Activated CD4-positive, alpha-beta T cell treated with anti-CD3 and anti-CD28 coated beads for 24 hours (primary cell): ENCODE measurements at regions not wholly inside any gene's neighbourhood (a gene's known extent, or its start where the extent isn't known, plus 50 kb on each side); places are given as distances from the start of the nearest gene placed in this dataset.

Experiments used
- DNase-seq, 2 donors: peaks; one replicate each; pipeline ENCODE4 v3.0.0-alpha.2; 2020; ENCODE audit warnings: low read depth in 2 of 2

DNA sequence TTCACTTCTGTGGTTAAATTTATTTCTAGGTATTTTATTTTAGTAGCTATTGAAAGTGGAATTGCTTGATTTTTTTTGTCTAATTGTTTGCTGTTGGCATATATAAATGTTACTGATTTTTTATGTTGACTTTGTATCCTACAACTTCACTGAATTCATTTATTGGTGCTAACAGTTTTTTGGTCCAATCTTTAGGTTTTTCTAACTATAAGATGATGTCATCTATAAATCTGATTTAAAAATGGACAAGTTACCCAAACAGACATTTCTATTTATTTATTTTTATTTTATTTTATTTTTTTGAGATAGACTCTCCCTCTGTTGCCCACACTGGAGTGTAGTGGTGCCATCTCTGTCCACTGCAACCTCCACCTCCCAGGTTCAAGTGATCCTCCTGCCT, 162.3 kb downstream of the COX7C start:
- DNase-seq: no peak

DNA sequence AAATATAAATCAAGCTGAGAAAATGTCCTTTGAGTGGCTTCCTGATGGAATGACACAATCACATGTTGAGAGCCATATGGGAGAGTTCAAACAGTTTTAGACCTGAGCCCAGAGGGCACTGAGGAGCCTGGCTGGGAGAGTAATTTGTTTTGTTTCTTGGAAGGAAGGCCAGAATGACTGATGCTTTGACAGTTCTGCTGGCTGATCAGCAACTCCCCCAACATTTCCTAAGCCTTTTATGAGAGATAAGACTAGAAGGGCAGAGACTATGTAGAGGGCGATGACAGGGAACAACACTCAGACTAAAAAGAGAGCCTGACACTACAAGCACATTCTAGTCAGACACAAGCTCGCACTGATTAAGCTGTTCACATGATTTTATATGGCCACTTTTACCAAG, 169.2 kb downstream of the COX7C start:
- DNase-seq: no peak

DNA sequence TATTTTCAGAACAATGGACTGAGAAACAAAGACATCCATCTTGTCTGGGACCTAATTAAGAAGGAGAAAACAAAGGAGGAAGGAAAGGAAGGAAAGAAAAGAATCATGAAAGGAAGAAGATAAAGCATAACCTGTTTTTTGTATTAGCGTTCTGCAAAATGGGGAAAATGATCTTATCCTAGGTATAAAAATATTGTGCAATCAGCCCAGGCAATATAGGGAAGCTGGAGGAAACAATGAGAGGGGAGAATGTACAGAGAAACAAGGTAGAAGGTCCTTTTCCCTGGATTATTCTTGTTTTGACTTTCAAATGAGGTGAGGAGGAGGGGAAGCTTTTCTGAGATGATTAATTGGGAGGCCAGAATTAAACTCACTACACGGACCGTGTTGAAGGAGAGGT, 177.9 kb downstream of the COX7C start:
- no peak for DNase-seq

DNA sequence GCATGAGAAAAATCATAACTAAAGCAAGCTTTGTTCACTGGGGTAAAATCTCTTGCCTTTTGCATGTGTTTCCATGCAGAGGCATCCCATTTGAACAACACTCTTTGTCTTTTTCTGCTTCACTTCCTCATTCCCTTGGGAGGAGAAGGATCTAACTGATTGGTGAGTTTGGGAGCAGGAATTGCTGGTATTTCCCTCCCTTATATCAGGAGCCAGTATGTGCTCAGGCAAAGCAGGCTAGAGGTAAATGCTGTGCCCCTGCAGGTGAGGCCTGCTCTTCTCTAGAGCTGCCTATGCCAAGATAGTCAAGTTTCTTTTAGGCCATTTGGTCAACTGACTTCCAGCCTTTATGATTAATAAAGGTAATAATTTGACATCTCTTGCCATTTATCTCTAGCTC, 179.9 kb downstream of the COX7C start:
- no peak for DNase-seq

DNA sequence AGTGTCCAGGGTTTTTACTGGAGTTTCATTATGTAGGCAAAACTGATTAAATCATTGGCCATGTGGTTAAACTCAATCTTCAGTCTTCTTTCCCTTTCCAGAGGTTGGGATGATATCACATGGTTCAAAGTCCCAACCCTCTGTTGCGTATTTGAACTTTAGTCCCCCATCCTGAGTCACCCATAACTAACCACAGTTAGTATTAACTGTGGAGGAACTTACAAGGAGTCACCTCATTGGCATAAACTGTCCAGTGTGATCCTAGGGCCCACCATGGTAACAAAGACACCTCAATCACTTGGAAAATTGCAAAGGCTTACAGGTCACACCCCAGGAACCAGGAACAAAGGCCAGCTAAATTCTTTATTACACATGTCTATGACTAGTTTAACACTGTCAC, 188.5 kb downstream of the COX7C start:
- no peak for DNase-seq

DNA sequence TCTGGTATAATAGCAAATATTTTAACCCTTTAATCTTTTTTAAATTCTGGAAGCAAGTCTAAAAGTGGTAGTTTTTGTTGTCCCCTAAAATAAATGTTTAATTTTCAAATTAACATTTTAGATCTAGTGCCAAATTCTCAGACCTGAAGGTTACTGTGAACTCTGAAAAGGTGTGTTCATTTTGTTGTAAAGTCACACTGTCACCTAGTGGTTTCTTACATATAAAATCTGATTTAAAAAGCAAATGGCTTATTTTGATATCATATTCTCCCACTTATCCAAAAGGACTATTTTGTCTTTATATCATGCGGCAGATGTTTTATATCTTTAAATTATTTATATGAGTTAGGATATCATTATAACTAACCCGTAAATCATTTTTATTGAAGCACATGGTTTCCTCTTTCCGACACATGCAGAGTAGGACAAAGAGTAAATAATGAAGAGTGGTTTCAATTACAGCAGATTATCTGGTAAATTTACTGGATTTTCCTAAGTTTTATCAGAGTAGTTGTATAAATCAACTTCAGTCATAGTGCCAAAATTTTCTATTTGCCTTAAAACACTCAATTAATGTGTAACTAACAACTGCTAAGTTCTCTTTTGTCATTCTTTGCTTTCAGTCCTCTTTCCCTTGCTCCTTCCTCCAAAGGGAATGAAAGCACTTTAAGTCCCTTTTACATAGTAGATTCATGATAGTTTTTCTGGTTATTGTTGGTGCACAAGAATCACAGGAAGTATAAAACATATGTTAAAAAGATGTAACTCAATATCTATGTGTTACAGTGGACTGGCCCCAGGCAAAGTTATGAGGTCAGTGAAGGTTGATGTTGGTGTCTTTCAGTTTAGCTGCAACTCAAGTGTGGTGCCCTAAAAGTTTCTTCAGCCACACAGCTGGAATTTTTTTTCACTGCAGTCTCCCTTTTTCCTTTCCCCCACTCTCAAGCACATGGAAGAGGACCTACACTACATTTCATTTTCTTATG, 189.6 kb downstream of the COX7C start:
- DNase-seq: no peak

DNA sequence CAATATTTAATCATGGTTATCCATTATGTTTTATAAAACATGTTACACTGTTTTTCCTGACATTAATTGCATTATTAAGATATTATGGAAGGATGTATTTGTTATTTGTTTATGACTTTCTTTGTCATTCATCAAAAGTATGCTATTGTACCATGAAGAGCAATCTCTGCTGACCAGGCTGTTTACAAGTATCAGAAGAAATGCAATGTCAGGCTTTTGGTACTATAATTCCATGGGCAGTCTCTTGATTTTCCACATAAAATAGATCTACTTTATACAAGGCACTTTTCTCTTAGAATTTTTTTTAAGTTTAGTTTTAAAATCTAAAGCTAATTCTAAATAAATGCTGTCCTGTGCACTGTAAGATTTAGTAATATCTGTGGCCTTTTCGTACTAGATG, 196.6 kb downstream of the COX7C start:
- no peak for DNase-seq

DNA sequence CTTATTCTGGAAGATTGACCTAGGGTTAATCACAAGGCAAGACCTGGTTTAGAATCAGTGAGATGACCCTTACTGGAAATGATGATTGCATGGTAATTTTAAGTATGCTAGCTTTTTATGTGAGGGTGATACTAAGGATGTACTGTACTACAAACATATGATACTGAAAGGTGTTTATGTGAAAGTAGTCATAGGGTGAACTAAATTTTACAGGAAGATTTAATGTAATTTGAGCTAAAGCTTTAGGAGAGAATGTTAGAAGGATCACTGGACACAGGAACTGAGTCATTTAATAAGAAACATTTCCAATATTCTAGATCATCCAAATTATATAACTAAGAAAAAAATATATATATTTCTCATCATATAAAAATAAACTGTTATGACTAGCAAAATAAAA, 197.2 kb downstream of the COX7C start:
- DNase-seq: no peak

DNA sequence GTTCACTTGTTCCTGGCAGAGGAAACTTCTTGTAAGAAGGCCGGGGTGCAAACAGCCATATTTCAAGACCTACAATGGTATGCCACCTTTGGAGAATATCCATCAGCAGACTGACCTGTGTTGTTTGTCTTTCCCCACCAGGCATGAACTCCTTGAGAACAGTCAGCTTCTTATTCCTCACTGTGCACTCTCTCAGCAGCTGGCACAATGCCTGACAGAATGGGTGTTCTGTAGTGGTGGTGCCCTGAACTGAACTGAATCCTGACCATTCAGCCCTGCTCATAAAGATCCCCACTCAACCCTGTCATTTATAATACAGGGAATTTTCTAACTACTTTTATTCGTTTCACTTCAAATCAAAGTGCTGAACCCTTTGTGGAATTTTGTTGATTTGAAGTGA, 206.9 kb downstream of the COX7C start:
- no peak for DNase-seq

DNA sequence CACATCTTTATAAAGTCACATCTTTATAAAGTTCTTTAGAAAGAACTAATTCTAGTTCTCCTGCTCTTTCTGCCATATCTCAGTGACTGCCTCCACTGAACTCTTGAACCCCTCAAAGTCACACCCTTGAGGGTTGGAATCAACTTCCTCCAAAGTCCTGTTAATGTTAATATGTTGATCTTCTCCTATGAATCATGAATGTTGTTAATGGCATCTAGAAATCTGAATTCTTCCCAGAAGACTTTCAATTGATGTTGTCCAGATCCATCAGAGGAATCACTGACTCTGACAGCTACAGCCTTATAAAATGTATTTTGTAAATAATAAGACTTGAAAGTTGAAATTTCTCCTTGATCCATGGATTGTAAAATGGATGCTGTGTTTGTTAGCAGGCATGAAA, 213.4 kb downstream of the COX7C start:
- DNase-seq: no peak

DNA sequence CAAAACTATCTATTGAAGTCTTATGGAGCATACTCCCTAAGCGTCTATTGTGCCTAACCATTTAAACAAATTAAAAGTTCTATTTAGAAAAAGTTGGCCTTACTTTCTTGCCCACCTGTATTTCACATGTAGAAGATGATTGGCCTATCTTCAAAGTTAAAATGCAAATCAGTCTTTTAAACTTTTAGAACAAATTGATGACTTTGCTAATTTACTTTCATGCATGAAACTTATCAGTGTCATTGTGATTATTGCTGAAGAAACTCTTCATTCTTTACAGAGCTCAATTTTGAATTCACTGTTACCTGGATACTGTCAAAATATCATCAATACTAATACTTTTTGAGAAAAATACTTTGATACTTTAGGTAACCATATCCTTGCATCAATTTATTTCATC, 216.1 kb downstream of the COX7C start:
- no peak for DNase-seq

DNA sequence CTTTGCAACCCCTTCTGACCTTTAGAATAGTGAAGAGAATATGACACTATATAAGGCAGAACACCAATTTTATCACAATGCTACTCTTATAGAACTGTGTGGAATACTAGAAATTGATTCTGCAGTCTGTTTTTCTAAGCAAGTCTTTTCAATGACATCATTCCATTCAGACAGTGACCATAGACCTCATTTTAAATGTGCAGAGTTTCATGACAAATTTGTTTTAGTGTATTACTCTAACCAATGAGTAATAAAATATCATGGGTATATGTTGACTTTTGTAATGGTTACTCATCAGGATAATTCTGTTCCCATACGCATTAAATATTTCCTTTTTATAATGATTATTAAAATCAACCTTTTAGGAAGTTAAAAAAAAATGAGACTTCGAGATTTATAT, 219.9 kb downstream of the COX7C start:
- no peak for DNase-seq

DNA sequence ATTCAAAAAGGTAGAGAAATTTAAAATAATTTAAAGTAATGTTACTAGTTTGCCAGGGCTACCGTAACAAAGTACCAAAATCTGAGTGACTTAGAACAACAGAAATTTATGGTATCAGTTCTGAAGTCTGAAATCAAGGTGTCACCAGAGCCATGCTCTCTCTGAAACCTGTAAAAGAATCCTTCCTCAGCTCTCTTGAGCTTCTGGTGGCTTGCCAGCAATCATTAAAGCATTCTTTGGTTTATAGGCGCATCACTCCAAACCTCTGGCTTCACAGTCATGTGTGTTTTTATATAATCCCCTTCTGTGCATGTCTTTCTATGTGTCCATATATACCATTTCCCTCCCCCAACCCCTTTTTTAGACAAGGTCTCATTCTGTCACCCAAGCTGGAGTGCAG, 220.3 kb downstream of the COX7C start:
- DNase-seq: no peak

DNA sequence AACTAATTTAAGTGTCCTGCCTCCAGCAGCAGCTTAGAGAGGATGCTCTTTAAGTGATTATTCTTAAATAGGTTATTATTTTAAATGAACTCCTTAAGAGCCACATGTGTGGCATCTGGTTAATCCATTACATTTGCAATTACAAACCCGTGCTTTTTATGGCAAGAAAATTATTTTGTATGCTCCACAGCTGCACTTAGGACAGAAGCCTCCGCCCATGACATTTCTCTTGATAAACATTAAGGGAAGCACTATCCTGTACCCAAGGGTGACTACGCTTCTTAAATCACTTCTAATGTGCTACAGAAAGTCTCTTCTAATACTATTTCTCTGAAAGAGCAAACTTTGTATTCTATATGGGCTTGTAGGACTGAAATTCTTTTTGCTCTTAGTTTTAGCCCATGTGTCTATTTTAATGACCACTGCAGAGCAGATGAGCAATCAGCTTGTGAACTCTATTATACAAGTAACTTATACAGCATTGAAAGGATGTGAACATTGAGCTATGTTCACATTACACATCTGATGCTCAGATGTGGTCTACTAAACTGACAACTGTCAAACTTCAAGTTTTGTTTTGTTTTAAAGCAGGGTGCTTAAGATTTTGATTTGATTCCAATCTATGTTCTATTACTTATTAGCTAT, 223.4 kb downstream of the COX7C start:
- no peak for DNase-seq

DNA sequence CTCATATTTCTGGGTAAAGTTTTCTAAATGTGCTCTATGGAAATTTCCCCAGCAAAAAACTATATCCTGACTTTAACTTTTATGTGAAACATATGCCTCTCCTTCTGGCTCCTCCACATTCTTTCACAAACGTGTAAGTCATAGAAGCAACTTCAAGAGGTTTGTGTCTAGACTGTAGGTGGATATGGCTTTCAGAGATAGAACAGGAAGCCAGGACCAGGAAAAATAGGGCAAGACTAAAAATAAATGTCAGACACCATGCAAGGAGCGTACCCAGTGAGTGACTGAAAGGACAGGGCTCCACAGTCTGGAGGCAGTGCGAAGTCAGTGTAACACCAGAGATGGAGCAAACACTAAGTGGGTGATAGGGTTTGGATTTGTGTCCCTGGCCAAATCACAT, 240.7 kb downstream of the COX7C start:
- no peak for DNase-seq

DNA sequence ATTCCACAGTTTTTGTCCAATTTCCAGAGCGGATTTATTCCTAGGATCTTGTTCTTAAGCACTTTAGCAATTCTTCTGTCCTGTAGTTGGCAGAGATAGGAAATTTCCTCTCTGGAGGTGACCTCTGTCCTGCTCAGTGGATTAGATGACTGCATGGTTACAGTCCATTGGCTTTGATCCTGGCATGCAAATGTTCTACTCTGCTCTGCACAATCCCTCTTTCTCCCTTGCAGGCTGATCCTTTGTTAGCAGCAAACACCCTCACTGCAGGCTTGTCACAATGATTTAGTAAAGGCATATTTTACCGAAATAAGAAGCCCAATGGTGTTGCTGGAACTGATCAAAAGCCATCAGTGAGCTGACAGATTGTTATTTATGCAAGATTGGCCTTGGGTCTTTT, 243.8 kb downstream of the COX7C start:
- no peak for DNase-seq

DNA sequence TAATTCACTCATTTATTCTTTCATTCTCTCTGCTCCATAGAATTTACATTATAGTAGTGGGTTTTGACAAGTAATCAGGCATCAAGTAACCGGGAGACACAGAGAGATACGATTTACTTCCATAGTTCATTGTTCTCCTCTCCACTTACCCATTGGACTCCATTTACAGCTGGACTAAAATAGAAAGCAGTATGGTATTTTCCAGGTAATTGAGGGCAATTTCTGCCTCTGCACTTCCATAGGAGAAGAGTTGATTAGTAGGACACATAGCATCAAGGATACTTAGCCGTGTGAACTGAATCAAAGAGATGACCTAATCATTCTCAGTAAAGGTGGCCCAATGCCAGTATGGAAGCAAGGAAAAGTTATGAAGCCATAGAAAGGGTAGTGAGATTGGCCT, 244.4 kb downstream of the COX7C start:
- DNase-seq: no peak

DNA sequence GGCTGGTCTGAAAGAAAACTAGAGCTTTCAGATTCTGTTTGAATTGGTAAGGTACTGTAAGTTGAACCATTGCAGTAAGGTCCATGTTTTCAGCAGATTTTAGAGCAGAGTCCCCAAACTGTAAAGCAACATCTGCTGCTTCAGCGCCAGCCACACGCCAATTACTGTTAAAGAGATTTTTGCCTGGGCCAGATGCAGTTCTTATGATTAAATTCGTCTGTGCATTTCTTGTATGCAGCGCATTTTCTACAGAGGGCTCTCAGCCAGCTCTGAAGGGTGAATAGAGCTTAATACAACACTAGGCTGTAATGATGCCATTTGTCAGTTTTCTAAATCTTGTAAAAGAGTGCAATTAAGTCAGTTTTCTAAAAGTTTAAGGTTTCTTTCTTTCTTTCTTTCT, 246.3 kb downstream of the COX7C start:
- DNase-seq: no peak

DNA sequence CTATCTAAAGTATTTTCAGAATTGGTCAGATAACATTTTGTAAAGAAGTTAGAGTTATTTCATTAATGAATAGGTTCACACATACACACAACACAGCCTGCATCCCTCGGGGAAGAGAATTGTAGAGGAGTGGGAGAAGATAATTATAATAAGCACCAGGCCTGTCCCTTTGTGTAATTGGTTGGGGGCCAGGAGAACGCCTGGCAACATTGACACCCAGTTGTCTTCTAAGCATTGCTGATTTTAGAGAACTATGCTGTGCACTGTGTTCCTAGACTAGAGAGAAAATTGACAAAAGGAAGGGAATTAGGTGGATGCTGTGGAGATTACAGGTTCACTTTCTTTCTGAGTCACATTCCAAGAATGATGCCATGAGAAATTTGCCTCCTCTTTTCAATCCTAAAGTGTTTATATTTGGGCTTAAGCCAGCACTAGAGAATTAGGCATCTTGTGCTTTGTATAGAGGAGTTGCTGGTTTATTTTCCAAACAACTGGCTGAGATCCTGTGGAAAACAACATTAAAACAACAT, 247.6 kb downstream of the COX7C start:
- DNase-seq: no peak

DNA sequence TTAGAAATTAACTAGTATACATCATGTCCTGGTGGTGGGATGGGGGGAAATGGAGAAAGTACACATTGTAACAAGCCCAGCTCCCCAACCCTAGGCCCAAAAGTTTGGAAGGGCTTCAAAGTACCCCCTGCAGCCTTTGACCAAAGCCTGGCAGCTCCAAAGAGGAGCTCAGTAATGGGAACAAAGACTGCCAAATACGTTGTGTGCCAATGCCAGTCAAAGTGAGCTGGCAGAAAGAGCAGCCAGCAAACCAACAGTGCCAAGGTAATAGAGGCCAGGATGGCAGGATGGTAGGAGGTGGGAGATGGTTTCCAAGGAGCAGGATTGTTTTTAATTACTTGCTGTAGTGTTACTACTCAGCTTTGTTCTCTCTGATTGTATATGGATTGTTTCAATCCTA, 248.3 kb downstream of the COX7C start:
- no peak for DNase-seq

DNA sequence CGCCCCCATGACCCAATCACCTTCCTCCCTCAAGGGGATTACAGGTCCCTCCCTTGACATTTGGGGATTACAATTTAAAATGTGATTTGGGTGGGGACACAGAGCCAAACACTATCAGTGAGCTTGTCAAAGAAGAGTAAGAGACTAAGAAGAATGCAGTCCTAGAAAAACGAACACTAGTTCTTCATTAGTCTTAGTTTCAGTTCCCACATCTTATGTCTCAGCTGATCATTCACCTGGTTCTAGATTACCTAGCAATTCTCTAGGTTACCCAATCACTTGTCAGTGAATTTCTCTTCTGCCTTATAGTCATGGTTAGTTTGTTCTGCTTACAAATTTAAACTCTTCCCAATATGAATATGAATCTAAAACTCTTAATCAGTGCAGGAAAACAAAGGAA, 251.5 kb downstream of the COX7C start:
- DNase-seq: no peak

DNA sequence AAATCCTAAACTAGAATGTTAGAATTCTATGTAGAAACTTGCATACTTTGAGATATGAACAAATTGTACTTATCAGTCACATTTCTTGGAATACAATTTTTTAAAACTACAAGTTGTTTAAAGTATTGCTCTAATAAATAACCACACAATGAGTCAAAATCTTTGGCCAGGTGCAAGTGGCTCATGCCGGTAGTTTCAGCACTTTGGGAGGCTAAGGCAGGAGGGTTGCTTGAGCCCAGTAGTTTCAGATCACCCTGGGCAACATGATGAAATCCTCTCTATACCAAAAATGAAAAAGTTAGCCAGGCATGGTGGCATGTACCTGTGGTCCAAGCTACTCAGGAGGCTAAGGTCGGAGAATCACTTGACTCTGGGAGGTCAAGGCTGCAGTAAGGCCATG, 257.8 kb downstream of the COX7C start:
- DNase-seq: no peak

DNA sequence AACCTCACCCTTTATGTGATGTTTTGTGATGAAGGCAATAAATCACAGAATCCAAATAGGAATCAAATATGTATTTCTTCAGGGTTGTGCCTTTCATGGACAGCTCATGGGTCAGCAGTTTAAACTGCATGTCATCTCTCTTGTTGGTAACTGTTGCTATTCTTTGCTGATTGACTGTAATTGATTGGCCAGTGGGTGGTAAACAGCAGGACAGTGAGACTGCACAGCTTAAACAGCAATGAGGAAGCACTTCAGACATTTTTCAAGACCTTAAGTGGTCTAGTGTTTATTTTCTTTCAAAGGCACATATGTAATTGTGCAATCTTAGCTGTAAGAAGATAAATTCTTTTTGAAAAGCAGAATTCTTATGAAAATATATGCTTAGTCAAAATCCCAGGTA, 260.5 kb downstream of the COX7C start:
- DNase-seq: no peak
